ENCODE measurements at regions not wholly inside any gene's neighbourhood (a gene's known extent, or its start where the extent isn't known, plus 50 kb on each side); places are given as distances from the start of the nearest gene placed in this dataset.

GRCh38 chr12:46920499-46920898, 94.7 kb upstream of the SLC38A4 start:
- TF ChIP-seq CTCF (IDR thresholded peaks at IDR 0.05) (no peak), EP300 (IDR thresholded peaks at IDR 0.05) (no peak), POLR2AphosphoS5 (IDR thresholded peaks at IDR 0.05) (no peak), POLR2A (IDR thresholded peaks at IDR 0.05) (no peak)
- no peak overlapping the region for H3K4me3 ChIP-seq
- intact Hi-C loops (cut with DNase I; ENCODE audit: low total_unique reads), result no loop called here

GRCh38 chr12:46921048-46921763, 95.4 kb upstream of the SLC38A4 start:
- TF ChIP-seq POLR2A (IDR thresholded peaks at IDR 0.05), result no peak
- TF ChIP-seq CTCF (IDR thresholded peaks at IDR 0.05), result no peak
- TF ChIP-seq EP300 (IDR thresholded peaks at IDR 0.05), result no peak
- TF ChIP-seq POLR2AphosphoS5 (IDR thresholded peaks at IDR 0.05), result no peak
- WGBS, 5 donors, result 78 to 88% (median 80%) methylated on average over 3 of the region's 3 CpGs
- Histone ChIP-seq H3K36me3 (no peaks in the 10 kb centered on the region), H3K9me3 (no peaks in the 10 kb centered on the region), H3K27me3 (no peaks in the 10 kb centered on the region), H3K27ac (peak overlapping the region in 3 of 5 donors; percentile 11 to 44 (median 14)), H3K4me3 (no peak overlapping the region), H3K4me1 (peaks cover 0 to 4% (median 0%) of the 10 kb centered on the region in 4 donors)
- DNase-seq, result peak in 1 of 2 donors; percentile 36
- intact Hi-C loops (cut with DNase I; ENCODE audit: low total_unique reads), result no loop called here

More at GRCh38 chr12:46920499-46920898, 94.7 kb upstream of the SLC38A4 start:
- Histone ChIP-seq H3K36me3 (no peaks in the 10 kb centered on the region), H3K9me3 (no peaks in the 10 kb centered on the region), H3K27ac (peak overlapping the region in 1 of 5 donors; percentile 44), H3K4me1 (peaks cover 0 to 4% (median 0%) of the 10 kb centered on the region in 4 donors), H3K27me3 (no peaks in the 10 kb centered on the region)
- no peak for DNase-seq
- 76 to 100% (median 92%) methylated on average over 1 of the region's 1 CpG for WGBS, 5 donors

GRCh38 chr12:46921764-46922133, 96.0 kb upstream of the SLC38A4 start:
- Histone ChIP-seq H3K27ac (peak overlapping the region in 3 of 5 donors; percentile 14 to 44 (median 25)), H3K9me3 (no peaks in the 10 kb centered on the region), H3K27me3 (no peaks in the 10 kb centered on the region), H3K36me3 (no peaks in the 10 kb centered on the region), H3K4me1 (peaks cover 0 to 4% (median 0%) of the 10 kb centered on the region in 4 donors), H3K4me3 (no peak overlapping the region)
- TF ChIP-seq POLR2AphosphoS5 (IDR thresholded peaks at IDR 0.05) (no peak), POLR2A (IDR thresholded peaks at IDR 0.05) (no peak), CTCF (IDR thresholded peaks at IDR 0.05) (no peak), EP300 (IDR thresholded peaks at IDR 0.05) (no peak)
- DNase-seq, result peak in 1 of 2 donors; percentile 63
- 61 to 76% (median 65%) methylated on average over 1 of the region's 1 CpG for WGBS, 5 donors
- intact Hi-C loops (cut with DNase I; ENCODE audit: low total_unique reads), result no loop called here

GRCh38 chr12:46926526-46926925, 100.7 kb upstream of the SLC38A4 start:
- H3K4me3 ChIP-seq, result no peak overlapping the region
- H3K36me3 ChIP-seq, result no peaks in the 10 kb centered on the region
- WGBS, 5 donors, result 42 to 91% (median 67%) methylated on average over 2 of the region's 2 CpGs
- TF ChIP-seq EP300 (IDR thresholded peaks at IDR 0.05) (no peak), CTCF (IDR thresholded peaks at IDR 0.05) (no peak), POLR2A (IDR thresholded peaks at IDR 0.05) (no peak), POLR2AphosphoS5 (IDR thresholded peaks at IDR 0.05) (no peak)
- H3K27me3 ChIP-seq, result no peaks in the 10 kb centered on the region
- intact Hi-C loops (cut with DNase I; ENCODE audit: low total_unique reads), result no loop called here
- H3K9me3 ChIP-seq, result no peaks in the 10 kb centered on the region
- no peak for DNase-seq
- no peaks in the 10 kb centered on the region for H3K4me1 ChIP-seq
- H3K27ac ChIP-seq, result no peak overlapping the region

Measured in stomach (tissue), 8 donors.